ENCODE measurements at regions not wholly inside any gene's neighbourhood (a gene's known extent, or its start where the extent isn't known, plus 50 kb on each side); places are given as distances from the start of the nearest gene placed in this dataset.

DNA sequence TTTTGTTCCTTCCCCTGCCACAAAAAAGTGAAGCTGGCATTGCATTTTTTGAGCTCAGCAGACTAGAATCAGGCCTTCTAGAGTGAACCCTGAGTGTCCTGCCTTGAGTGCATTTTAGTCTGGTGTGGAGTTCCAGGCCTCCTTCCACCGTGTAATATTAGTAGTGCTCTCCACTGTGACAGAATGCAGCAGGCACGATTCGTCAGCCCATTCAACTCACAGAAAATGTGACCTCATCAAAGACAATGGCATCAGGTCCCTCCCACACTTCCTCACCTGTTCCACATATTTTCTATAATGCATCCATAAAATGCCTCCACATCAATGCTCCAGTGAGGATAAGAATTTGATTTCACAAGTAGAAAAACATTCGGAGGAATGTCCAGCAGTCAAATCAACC, 227.6 kb downstream of the FGF9 start:
- Histone ChIP-seq H3K27ac (no peak overlapping the region), H3K27me3 (no peaks in the 10 kb centered on the region), H3K4me3 (no peak overlapping the region), H3K4me1 (peaks cover 0 to 16% (median 2%) of the 10 kb centered on the region in 12 donors), H3K36me3 (no peaks in the 10 kb centered on the region), H3K9me3 (no peaks in the 10 kb centered on the region)
- no peak for ATAC-seq
- no peak for DNase-seq
- TF ChIP-seq, protein P1, sequence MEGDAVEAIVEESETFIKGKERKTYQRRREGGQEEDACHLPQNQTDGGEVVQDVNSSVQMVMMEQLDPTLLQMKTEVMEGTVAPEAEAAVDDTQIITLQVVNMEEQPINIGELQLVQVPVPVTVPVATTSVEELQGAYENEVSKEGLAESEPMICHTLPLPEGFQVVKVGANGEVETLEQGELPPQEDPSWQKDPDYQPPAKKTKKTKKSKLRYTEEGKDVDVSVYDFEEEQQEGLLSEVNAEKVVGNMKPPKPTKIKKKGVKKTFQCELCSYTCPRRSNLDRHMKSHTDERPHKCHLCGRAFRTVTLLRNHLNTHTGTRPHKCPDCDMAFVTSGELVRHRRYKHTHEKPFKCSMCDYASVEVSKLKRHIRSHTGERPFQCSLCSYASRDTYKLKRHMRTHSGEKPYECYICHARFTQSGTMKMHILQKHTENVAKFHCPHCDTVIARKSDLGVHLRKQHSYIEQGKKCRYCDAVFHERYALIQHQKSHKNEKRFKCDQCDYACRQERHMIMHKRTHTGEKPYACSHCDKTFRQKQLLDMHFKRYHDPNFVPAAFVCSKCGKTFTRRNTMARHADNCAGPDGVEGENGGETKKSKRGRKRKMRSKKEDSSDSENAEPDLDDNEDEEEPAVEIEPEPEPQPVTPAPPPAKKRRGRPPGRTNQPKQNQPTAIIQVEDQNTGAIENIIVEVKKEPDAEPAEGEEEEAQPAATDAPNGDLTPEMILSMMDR (IDR thresholded peaks at IDR 0.05), result no peak
- no peak for TF ChIP-seq POLR2A (IDR thresholded peaks at IDR 0.05)
- WGBS, 4 donors, result 65 to 75% (median 70%) methylated on average over 4 of the region's 4 CpGs
- intact Hi-C loops (cut with DNase I), result loop anchor here in 1 of 10 donors (5.0 kb wide), 1 partner anchor 136 kb away; no protein-coding TSS in a partner anchor

DNA sequence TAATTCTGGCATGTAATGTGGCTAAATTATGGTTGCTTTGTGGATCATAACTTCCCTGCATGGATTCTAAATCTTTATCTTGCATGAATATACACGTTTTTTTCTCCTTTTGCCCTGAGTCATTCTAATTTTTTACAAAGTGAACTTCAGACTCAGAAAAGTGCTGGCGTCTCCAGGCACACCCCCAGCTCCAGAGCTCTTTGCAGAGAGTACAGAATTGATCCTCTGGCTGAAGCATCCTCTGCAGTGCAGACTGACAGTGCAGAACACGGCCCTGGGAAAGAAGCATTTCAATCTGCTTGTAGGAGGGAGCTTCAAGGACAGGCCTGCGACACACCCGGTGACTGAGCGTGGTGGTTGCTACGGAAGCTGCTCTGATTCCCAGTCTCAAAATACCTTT, 228.1 kb downstream of the FGF9 start:
- Histone ChIP-seq H3K9me3 (no peaks in the 10 kb centered on the region), H3K4me1 (peaks cover 0 to 16% (median 2%) of the 10 kb centered on the region in 12 donors), H3K4me3 (no peak overlapping the region), H3K36me3 (no peaks in the 10 kb centered on the region), H3K27ac (no peak overlapping the region), H3K27me3 (no peaks in the 10 kb centered on the region)
- ATAC-seq (no peak), DNase-seq (no peak)
- intact Hi-C loops (cut with DNase I), result loop anchor here in 1 of 10 donors (5.0 kb wide), 1 partner anchor 137 kb away; no protein-coding TSS in a partner anchor
- WGBS, 4 donors, result 73 to 83% (median 78%) methylated on average over 7 of the region's 7 CpGs
- TF ChIP-seq, protein P1 (IDR thresholded peaks at IDR 0.05), result no peak
- TF ChIP-seq POLR2A (IDR thresholded peaks at IDR 0.05), result no peak

DNA sequence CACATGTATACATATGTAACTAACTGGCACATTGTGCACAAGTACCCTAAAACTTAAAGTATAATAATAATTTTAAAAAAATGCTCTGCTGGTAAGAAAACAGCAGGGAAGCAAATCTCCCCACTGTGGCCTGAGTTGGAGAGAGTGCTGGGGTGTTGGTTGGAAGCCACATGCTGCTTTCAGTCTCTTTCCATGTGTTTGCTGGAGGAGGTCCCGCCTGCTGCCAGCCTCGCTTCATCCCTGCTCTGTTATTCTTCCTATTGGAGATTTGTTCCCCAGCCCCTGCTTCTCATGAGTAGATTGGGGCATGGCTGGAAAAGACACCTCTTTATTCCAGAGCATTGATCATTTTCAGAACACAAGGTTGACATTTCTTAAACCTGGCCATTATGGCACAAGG, 230.5 kb downstream of the FGF9 start:
- ATAC-seq (no peak), DNase-seq (no peak)
- peaks cover 0 to 16% (median 2%) of the 10 kb centered on the region in 12 donors for H3K4me1 ChIP-seq
- intact Hi-C loops (cut with DNase I), result no loop called here
- no peak overlapping the region for H3K27ac ChIP-seq
- WGBS, 4 donors, result 82 to 96% (median 87%) methylated on average over 2 of the region's 2 CpGs
- H3K9me3 ChIP-seq, result no peaks in the 10 kb centered on the region
- H3K4me3 ChIP-seq, result no peak overlapping the region
- H3K27me3 ChIP-seq, result no peaks in the 10 kb centered on the region
- TF ChIP-seq, protein P1 (IDR thresholded peaks at IDR 0.05), result no peak
- TF ChIP-seq POLR2A (IDR thresholded peaks at IDR 0.05), result no peak
- no peaks in the 10 kb centered on the region for H3K36me3 ChIP-seq

DNA sequence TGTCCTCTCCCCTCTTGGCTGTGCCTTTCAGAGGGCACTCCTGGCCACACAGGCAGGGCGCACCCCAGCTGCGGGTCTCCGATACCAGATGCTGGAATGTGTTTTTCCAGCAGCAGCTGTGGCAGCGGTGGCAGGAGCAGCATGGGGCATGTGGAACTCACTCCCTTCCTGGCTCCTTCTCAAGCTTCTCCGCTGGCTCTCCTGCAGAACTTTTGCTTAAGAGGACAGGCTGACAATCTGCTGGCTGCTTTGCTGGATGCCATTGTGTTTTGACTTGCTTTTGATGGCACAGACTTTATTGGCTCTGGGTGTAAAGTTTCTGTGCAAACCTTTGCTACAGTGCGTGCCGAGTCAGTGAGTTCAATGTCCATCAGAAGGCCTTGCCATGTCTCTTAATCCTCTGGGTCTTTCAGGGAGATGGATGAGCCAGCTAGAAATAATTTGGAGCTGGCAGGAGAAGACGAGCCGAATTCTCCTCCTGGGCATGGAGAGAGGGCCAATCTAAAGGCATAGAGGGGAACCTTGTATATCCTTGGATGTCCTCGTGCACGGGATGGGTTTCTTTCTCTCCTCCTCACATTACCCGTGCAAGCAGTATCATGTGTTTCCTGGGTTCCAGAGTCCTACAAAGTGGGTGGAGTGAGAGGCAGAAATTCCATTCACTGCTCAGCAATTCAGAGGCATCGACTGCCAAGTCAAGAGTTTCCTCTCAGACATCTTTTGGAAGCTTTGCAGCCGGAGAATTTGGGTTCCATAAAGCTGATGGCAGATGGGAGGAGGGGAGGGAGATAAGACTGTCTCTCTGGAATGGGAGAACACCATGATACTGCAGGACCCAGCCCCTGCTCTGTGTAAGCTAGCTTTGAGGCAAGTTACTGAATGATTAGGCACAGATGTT, 231.2 kb downstream of the FGF9 start:
- TF ChIP-seq, protein P1 (IDR thresholded peaks at IDR 0.05), result no peak
- TF ChIP-seq POLR2A (IDR thresholded peaks at IDR 0.05), result no peak
- no peak overlapping the region for H3K4me3 ChIP-seq
- peaks cover 0 to 16% (median 2%) of the 10 kb centered on the region in 12 donors for H3K4me1 ChIP-seq
- intact Hi-C loops (cut with DNase I), result no loop called here
- no peak overlapping the region for H3K27ac ChIP-seq
- H3K36me3 ChIP-seq, result no peaks in the 10 kb centered on the region
- WGBS, 4 donors, result 53 to 60% (median 56%) methylated on average over 14 of the region's 14 CpGs
- no peaks in the 10 kb centered on the region for H3K9me3 ChIP-seq
- peak; percentile 75 to 84 (median 82) for ATAC-seq
- H3K27me3 ChIP-seq, result no peaks in the 10 kb centered on the region
- DNase-seq, result peak in 2 of 5 donors; percentile 30 to 54
